ENCODE measurements at regions not wholly inside any gene's neighbourhood (a gene's known extent, or its start where the extent isn't known, plus 50 kb on each side); places are given as distances from the start of the nearest gene placed in this dataset.

- Mint-ChIP-seq H3K4me3 (no peak overlapping the region), H3K36me3 (no peaks in the 10 kb centered on the region), H3K27me3 (peaks cover 7% of the 10 kb centered on the region), H3K9me3 (peaks cover 8% of the 10 kb centered on the region), H3K27ac (no peak overlapping the region), H3K4me1 (ENCODE audit: unreplicated experiment) (peaks cover 15% of the 10 kb centered on the region)
- no peak for DNase-seq (ENCODE audit: extremely low spot score, unreplicated experiment)
- no peak for TF ChIP-seq CTCF (conservative IDR thresholded peaks at IDR 0.05)
Measured at GRCh38 chr5:174431504-174431903, 292.9 kb upstream of the MSX2 start.

DNA sequence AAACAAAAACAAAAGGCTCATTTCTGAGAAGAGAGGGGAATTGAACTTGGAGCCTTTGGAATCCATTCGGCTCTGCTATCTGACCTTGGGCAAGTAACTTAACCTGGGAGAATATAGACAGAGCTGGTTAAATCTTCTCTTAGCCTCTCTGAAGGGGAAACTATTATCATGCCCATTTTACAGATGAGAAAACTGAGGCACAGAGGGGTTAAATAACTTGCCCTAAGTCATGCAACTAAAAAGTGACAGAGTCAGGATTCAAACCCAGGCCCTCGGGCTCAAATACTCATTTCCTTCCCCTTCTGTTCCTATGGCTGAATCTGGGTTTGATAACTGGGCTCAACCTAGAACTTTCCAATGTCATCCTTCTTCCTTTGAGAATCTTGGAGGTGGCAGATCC lies 291.3 kb upstream of the MSX2 start:
- TF ChIP-seq CTCF (conservative IDR thresholded peaks at IDR 0.05): no peak

DNA sequence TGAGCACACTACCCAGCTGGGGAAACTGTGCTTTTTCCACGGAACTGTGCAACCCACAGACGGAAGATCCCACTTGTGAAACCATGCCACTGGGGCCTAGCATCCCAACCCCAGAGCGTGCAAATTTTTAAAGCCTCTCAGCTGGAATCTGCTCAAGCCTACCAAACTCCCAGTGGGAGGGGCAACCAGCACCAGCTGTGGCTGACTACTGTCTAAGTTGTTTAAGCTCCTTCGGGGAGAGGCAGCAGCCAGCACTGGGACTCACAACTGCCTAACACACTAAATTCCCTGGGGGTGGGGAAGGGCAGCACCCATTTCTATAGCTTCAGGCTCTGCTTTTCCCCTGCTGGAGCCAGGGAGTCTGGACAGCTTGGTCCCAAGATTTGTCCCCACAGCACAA lies 287.6 kb upstream of the MSX2 start:
- no peak overlapping the region for H3K4me3 Mint-ChIP-seq
- peaks cover 2% of the 10 kb centered on the region for H3K27me3 Mint-ChIP-seq
- peaks cover 9% of the 10 kb centered on the region for H3K9me3 Mint-ChIP-seq
- H3K36me3 Mint-ChIP-seq: no peaks in the 10 kb centered on the region
- no peak overlapping the region for H3K27ac Mint-ChIP-seq
- no peak for TF ChIP-seq CTCF (conservative IDR thresholded peaks at IDR 0.05)
- no peak for DNase-seq (ENCODE audit: extremely low spot score, unreplicated experiment)
- peaks cover 4% of the 10 kb centered on the region for H3K4me1 Mint-ChIP-seq (ENCODE audit: unreplicated experiment)

More for the DNA sequence above, 291.3 kb upstream of the MSX2 start:
- peaks cover 3% of the 10 kb centered on the region for H3K27me3 Mint-ChIP-seq
- H3K27ac Mint-ChIP-seq: no peak overlapping the region
- H3K36me3 Mint-ChIP-seq: no peaks in the 10 kb centered on the region
- H3K4me3 Mint-ChIP-seq: no peak overlapping the region
- H3K4me1 Mint-ChIP-seq (ENCODE audit: unreplicated experiment): peaks cover 4% of the 10 kb centered on the region
- H3K9me3 Mint-ChIP-seq: peaks cover 12% of the 10 kb centered on the region
- no peak for DNase-seq (ENCODE audit: extremely low spot score, unreplicated experiment)

DNA sequence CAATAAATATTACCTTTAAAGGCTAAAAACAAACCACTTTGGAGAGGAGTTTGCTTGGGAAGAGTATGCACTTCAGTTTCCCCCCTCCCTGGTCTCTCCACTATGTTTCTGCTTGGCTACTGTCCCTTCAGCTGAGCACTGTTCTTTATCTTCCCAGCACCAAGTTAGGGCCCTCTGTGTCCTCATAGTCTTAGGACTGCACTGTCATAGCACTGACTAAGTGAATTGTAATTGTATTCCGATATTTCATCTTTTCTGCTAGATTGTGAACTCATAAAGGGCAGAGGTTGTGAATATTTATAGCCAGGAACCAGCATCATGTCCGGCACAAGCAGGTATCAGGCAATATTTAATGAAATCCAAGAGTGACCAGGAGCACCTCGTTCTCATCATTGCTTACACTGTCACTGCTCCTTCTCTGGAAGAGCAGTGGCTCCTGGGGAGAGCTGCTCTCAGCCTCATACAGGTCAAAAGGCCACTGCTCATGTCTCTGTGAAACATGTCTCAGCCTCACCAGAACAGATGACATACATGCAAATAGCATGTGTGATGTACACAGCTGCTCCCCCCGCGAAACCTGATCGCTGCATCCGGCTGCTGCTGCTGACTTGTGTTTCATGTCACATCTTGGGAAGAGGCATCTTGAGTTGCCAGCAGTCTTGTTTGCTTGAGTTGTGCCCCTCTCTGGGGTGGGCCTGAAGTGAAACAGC lies 279.7 kb upstream of the MSX2 start:
- no peak for DNase-seq (ENCODE audit: extremely low spot score, unreplicated experiment)
- peaks cover 3% of the 10 kb centered on the region for H3K36me3 Mint-ChIP-seq
- no peak for TF ChIP-seq CTCF (conservative IDR thresholded peaks at IDR 0.05)
- H3K27me3 Mint-ChIP-seq: peaks cover 3% of the 10 kb centered on the region
- H3K4me3 Mint-ChIP-seq: no peak overlapping the region
- peaks cover 12% of the 10 kb centered on the region for H3K9me3 Mint-ChIP-seq
- peaks cover 29% of the 10 kb centered on the region for H3K4me1 Mint-ChIP-seq (ENCODE audit: unreplicated experiment)
- H3K27ac Mint-ChIP-seq: no peak overlapping the region

DNA sequence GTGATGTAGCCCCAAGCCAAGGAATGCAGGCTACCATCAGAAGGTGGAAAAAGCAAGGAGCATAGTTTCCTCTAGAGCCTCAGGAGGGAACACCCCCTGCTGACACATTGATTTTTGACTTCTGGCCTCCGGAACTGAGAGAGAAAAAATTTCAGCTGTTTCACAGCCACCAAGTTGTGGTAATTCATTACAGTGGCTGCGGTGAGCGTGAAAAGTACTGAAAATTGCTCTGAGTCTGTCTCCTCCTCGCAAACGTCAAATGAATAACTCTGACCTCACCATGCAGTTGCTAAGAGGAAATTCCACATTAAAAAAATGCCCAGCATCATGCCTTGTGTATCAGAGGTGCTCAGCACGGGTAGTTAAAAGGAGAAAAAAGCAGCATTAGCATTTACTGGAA lies 277.9 kb upstream of the MSX2 start:
- no peak overlapping the region for H3K4me3 Mint-ChIP-seq
- peaks cover 12% of the 10 kb centered on the region for H3K9me3 Mint-ChIP-seq
- no peak overlapping the region for H3K27ac Mint-ChIP-seq
- no peak for TF ChIP-seq CTCF (conservative IDR thresholded peaks at IDR 0.05)
- peaks cover 29% of the 10 kb centered on the region for H3K4me1 Mint-ChIP-seq (ENCODE audit: unreplicated experiment)
- peaks cover 3% of the 10 kb centered on the region for H3K36me3 Mint-ChIP-seq
- H3K27me3 Mint-ChIP-seq: peaks cover 3% of the 10 kb centered on the region
- DNase-seq (ENCODE audit: extremely low spot score, unreplicated experiment): no peak
